CMK (cell line): ENCODE measurements at regions not wholly inside any gene's neighbourhood (a gene's known extent, or its start where the extent isn't known, plus 50 kb on each side); places are given as distances from the start of the nearest gene placed in this dataset.
"Not testable (repeated sequence)": the region's sequence is repeated elsewhere in the genome, so short reads cannot be mapped to it uniquely, and the experiment has no call there.

Experiments used
- DNase-seq: peaks from one replicate; pipeline ENCODE4 v3.0.0-alpha.2; 2010; ENCODE audit warnings: low read depth

DNA sequence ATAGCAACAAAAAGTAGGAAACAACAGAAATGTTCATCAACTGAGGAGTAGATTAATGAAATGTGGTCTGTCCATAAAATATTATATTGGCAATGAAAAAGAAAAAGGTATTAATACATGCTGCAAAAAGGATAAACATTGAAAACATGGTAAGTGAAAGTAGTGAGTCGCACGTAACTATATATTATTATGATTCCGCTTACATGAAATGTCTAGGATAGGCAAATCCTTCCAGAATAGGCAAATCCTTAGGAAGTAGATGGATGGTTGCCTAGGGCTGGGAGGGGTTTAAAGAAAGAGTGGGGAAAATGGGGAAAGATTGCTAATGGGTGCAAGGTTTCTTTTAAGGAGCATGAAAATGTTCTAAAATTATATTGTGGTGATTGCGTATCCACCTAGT is 198.1 kb upstream of the WSB1 start:
- DNase-seq, result not testable (repeated sequence)

DNA sequence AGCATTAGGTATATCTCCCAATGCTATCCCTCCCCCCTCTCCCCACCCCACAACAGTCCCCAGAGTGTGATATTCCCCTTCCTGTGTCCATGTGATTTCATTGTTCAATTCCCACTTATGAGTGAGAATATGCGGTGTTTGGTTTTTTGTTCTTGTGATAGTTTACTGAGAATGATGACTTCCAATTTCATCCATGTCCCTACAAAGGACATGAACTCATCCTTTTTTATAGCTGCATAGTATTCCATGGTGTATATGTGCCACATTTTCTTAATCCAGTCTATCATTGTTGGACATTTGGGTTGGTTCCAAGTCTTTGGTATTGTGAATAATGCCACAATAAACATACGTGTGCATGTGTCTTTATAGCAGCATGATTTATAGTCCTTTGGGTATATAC is 194.6 kb upstream of the WSB1 start:
- not testable (repeated sequence) for DNase-seq

DNA sequence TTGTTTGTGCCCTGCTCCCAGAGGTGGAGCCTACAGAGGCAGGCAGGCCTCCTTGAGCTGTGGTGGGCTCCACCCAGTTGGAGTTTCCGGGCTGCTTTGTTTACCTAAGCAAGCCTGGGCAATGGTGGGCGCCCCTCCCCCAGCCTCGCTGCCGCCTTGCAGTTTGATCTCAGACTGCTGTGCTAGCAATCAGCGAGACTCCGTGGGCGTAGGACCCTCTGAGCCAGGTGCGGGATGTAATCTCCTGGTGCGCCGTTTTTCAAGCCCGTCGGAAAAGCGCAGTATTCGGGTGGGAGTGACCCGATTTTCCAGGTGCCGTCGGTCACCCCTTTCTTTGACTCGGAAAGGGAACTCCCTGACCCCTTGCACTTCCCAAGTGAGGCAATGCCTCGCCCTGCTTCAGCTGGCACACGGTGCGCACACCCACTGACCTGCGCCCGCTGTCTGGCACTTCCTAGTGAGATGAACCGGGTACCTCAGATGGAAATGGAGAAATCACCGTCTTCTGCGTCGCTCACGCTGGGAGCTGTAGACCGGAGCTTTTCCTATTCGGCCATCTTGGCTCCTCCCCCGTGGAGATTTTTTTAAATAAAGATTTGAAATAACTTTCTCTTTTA is 189.2 kb upstream of the WSB1 start:
- DNase-seq, result peak; percentile 4

DNA sequence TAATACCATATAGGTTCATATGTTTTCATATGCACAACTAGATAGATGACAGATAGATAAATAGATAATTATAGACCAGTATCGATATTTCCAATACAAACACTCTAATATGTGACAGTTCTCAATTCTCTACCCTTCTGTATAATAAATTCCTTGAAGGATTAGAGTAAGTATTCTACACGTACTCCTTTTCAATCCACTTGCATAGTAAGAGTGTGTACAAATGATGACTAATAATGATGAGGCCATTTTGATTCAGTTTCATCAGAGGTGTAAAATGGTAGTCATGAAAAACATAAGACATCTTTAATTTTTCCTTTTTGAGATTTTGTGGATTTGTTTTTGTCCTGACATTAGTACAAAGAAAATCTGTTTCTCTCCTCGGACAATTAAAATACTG is 188.3 kb upstream of the WSB1 start:
- no peak for DNase-seq

DNA sequence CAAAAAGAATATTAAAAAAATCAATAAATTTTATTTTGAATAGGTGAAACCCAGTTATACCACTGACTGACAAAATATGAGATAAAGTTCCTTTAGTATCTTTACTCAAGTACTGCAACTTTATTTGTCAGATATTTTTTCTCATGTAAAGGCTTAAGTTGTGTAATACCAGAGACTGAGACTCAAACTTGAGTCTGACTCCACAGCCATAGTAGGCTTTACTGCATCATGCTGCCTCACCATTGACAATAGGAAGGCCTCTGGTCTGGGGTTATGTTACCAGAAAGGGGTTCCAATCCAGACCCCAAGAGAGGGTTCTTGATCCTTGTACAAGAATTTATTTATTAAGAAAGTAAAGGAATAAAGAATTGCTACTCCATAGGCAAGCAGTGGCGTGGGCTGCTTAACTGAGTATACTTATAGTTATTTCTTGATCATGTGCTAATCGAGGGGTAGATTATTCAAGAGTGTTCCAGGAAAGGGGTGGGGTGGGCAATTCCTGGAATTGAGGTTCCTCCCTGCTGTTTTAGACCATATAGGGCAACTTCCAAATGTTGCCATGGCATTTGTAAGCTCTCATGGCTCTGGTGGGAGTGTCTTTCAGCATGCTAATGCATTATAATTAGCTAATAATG is 187.4 kb upstream of the WSB1 start:
- DNase-seq, result no peak

DNA sequence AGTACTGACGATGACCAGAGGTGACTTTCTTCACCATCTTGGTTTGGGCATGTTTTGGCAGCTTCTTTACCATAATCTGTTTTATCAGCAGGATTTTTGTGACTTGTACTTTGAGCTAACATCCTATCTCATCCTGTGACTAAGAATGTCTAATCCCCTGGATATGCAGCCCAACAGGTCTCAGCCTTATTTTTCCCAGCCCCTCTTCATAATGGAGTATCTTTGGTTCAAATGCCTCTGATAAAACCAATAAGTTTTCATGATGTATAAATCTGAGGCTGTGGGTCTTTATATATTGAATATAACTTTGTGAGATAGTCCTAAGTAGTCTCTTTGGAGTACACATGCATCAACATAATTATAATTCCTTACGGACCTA is 186.9 kb upstream of the WSB1 start:
- no peak for DNase-seq

DNA sequence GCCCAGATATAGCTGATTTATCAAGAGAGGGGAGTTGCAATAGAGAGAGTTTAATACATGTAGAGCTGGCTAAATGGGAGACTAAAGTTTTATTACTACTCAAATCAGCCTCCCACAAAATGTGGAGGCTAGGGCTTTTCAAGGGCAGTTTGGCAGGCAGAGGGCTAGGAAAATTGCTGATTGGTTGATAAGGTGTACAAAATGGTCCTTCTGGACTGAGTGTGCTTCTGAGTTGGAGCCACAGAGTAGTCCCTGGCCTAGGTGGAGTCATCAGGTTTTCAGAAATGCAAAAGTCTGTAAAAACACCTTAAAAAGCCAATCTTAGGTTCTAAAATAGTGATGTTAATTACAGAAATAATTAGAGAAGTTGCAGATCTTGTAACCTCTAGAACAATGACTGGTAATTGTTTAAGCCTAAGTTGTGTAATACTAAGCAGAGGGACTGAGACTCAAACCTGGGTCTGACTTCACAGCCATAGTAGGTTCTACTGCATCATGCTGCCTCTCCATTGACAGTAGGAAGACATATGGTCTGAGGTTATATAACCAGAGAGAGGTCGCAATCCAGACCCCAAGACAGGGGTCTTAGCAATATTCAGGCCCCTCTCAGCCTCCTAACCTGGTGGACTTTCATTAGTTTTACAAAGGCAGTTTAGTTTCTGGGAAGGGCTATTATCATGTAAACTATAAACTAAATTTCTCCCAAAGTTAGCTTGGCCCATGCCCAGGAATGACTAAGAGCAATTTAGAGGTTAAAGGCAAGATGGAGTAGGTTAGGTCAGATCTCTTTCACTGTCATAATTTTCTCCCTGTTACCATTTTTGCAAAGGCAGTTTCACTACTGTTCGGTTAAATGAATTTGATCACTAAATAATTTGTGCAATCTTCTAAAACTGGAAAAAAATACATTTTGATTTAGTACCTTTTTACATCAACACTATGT is 186.3 kb upstream of the WSB1 start:
- DNase-seq, result not testable (repeated sequence)

DNA sequence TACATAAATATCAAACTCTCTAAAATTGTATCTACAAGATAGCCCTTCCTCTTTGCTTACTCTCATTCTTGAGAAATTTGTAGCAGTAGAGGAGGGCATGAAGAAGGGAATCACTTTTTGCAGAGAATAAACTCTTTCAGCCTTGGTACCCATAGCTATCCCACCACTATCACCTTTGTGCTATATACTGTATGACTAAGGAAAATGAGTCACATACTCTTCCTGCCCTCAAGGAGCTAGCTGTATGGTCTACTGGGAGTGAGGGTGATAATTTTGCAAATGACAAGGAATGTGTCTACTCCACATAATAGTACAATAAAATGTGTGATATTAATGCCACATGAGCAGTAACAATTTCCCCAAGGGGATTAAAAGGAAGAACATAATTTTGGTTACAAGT is 184.6 kb upstream of the WSB1 start:
- DNase-seq, result no peak

DNA sequence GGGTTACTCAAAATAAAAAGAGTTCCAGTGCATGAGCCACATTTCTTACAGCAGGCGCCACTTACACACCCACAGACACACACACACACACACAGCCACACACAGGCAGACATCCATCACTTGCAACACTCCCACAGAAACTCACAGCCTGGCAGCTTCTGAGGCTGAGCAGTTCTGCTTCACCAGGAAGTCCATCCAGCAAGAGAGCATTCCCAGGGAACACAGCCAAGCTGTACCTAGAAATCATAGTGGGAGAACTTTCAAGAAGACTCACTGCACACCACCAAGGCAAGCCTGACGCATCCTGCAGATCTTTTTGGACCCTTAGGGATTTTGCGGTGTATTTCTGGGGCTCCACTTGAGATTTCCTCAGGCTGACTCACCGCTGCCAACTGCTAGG is 140.9 kb upstream of the WSB1 start:
- DNase-seq, result no peak

DNA sequence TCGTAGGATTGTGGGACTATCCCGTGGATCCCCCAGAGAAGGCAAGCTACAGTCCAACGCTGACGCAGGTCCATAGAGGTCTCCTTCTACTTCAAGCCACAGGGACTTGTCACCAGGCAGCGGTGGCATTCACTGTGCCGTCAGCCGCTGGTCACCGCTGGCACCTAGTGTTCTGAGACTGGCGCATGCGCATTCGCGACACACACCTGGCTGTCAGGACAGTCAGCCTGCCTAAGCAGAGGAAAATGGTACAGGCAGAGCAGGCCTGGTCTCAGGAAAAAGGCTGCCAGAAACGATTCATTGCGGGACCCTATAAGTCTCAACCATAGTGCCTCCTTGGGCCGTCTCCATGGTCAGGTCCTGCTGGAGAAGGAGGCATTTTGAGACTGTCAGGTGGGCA is 138.0 kb upstream of the WSB1 start:
- DNase-seq, result no peak

DNA sequence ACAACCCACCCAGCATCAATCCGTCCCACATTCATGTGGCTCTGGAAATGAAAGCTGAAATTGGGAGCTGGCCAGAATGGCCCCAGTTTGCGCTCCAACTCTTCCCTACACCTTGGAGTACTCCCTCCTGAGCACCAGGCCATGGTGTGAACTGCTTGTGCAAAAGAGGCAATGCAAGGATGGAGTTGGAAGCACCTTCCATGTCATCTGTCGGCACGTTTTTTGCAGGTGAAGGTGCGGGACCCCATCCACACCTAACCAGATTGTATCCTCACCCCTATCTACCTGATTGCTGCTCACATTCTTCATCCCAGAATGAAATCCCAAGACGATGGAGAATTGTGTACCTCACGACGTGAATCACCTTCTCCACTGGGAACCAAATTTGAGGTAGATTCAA is 136.6 kb upstream of the WSB1 start:
- no peak for DNase-seq

DNA sequence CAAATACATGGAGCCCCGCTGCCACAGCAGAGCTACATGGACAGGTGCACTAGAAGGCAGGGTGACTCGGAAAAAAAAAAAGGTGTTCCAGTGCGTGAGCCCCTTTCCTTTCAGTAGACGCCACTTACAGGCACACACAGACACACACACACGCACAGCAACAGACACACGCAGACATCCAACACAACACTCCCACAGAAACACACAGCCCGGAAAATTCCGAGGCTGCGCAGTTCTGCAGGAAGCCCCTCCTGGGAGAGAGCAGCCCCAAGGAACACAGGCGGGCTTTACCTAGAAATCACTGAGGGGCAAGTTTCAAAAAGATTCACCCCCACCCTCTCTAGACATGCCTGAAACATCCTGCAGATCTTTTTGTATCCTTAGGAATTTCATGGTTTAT is 136.0 kb upstream of the WSB1 start:
- DNase-seq, result no peak

DNA sequence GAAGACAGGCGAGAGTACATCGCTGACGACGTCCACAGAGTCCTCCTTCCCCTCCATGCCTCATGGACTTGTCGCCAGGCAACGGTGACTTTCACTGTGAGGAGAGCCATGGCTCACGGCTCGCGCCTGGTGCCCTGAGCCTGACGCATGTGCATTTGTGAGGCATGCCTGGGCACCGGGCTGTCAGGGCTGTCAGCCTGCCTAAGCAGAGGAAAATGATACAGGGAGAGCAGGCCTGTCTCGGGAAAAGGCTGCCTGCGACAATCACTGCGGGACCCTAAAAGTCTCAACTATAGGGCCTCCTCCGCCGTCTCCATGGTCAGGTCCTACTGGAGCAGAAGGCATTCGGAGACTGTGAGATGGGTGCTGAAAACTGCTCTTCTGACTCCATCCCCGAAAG is 135.5 kb upstream of the WSB1 start:
- no peak for DNase-seq

DNA sequence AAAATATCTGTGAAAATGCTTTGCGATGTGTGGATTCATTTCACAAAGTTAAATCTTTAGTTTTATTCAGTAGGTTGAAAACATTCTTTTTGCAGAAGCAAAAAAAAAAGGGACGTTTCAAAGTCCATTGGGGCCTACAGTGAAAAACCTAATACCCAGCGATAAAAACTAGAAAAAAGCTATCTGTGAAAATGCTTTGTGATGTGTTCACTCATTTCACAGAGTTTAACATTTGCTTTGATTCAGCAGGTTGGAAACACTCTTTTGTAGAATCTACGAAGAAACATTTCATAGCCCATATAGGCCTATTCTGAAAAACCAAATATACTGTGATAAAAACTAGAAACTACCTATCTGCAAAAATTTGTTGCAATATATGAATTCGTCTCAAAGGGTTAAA is 113.6 kb upstream of the WSB1 start:
- DNase-seq, result no peak

DNA sequence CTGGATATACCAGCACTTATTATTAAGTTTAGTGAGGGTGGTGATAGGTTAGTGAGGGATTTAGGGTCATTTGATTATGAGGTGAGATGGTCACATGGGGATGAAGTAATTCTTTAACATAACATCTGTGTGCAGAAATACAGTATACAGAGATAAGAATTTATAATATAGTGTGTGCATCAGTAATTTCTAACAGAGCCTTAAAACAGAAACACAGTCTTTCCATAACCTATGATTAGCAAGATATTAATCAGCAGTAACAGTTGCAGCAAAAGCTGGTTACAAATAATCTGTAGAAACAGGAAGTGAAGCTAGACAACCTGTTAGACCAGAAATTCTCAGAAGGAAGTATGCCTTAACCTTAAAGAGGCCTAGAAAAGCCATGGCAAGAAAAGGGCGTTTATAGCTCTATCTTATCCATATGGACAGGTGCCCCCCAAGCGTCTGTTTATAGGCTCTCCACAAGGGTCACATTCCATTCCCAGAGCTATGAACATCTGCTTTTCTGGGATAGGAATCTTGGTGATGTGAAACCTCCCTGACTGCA is 112.5 kb upstream of the WSB1 start:
- DNase-seq, result not testable (repeated sequence)

DNA sequence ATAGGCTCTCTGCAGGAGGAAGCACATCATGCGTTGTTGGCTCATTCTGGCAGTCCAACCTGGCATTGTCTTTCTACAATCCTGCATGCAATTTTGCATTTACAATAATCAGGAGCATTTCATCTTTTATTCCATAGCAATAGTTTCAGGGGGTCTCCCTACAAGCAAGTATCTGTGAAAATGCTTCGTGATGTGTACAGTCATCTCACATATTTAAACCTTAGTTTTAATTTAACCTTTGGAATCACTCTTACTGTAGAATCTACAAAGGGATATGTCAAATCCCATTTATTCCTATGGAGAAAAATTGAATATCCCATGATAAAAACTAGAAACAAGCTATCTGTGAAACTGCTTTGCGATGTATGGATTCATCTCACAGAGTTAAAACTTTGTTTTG is 112.0 kb upstream of the WSB1 start:
- no peak for DNase-seq

DNA sequence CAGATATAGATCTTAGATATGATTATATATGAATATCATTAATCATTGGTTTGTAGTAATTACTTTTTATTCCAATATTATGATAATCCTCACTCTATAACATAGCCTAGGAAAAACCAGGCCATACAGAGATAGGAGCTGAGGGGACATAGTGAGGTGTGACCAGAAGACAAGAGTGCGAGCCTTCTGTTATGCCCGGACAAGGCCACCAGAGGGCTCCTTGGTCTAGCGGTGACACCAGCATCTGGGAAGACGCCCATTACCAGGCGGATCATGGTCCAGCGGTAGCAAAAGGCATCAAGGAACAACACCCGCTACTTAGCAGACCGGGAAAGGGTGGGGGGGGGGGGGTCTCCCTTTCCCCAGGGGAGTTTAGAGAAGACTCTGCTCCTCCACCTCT is 96.4 kb upstream of the WSB1 start:
- not testable (repeated sequence) for DNase-seq

DNA sequence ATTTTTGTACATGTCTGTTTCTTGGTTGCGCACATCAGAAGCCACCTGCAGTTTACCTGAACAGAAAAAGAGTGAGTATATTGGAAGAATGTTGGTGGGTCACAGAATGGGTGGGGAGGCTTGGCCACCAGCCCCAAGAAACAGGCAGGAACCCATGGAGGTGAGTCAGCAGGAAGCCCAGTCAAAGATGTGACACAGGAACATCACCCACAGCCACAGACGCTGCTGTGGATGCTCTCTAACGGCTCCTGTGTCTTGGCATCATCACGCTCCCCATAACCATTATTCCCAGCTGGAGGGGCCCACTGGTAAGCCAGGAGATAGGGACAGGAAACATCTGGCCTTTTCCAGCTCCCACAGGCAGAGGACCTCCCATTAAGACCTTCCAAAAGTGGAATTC is 94.0 kb upstream of the WSB1 start:
- no peak for DNase-seq

DNA sequence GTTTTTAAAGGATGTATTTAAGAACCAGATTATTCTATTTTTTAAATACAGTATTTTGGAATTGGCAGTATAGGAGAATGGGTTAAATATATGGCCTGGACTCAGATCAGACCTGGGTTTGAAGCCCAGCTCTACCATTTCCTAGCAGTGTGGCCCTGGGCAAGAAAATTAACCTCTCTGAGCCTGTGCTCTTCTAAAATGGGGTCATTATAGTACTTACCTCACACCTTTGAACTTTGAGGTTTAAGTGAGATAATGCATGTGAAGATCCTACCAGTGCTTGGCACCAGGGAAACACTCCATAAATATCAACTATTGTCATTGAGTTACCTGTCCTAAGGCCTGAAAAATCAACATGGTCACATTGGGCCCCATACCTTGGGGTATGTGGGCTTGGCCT is 93.4 kb upstream of the WSB1 start:
- DNase-seq, result no peak

DNA sequence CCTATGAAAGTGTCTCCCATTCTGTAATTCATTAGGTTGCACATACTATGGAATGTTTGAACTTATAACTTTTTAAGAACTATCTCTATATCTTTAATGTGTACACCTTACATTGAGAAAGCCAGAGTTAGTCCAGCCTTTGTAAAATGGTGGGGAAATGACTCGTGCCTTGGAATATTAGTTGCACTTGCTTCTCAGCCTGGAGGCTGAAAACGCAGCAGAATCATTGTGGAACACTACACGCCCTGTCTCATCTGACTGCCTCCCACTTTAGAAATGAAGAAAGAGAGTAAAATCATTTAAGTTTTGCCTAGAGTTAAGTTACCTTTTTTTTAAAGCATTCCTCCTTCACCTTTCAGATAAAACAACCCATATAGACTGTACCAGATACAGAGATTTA is 90.7 kb upstream of the WSB1 start:
- no peak for DNase-seq

DNA sequence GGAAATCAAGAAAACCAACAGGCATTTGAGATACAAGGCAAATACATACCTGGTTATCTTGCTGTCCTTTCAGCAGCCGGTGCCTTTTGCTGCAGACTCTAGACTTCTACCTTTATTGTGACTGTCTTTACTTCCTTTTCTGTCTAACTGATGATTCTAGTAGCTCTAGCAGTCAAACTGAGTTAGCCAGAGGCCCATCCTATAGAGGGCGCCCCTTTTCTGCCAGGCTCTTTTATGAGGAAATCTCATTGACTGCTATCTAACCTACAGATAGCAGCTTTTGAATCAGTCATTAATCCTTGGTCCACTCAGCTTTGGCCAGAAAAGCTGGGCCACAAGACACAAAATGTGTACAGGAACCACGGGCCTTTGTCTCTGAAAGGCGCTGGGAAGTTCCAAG is 87.5 kb upstream of the WSB1 start:
- DNase-seq, result no peak

DNA sequence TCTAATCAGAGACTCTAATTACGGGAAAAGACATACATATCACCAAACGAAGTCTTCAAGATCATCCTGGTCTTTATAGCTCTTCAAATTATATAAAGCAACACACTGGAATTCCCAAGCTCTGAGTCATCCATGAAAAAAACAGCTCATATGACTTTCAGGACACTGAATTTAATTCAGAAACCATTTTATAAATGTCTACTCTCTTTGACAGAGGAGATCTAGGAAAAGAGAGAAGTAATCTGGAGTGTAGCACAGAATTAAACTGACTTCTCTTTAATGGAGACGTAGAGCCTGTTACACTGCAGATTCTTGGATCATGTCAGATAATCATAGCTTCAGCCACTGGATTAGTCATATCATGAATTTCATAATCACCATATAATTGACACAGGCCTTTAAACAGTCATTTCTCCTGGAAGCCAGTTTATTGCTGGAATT is 86.8 kb upstream of the WSB1 start:
- no peak for DNase-seq

DNA sequence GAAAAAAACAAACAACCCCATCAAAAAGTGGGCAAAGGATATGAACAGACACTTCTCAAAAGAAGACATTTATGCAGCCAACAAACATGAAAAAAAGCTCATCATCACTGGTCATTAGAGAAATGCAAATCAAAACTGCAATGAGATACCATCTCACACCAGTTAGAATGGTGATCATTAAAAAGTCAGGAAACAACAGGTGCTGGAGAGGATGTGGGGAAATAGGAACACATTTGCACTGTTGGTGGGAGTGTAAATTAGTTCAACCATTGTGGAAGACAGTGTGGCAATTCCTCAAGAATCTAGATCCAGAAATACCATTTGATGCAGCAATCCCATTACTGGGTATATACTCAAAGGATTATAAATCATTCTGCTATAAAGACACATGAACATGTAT is 85.5 kb upstream of the WSB1 start:
- DNase-seq, result not testable (repeated sequence)
